GM12878 (cell line): ENCODE measurements at regions not wholly inside any gene's neighbourhood (a gene's known extent, or its start where the extent isn't known, plus 50 kb on each side); places are given as distances from the start of the nearest gene placed in this dataset.

Source experiments
- ATAC-seq: fragments of 200-7000 bp; cut with Tn5 transposase; 3 replicates; pipeline ENCODE4 v1.9.1; 2020; ENCODE audit warnings: mild to moderate bottlenecking, moderate library complexity
- BruUV-seq: library from RNA; stranded (reverse); fragments of 400-500 nt; replicated peaks from 2 replicates; lab custom pipeline; 2021; lab: Mats Ljungman, UMichigan
- CTCF ChIA-PET: fragments of 300-600 bp; sonication (Branson Sonifier 250); formaldehyde crosslinking; extraction: SDS; loops from one replicate; lab custom pipeline; 2021; ENCODE audit warnings: inconsistent platforms; lab: Yijun Ruan, JAX
- POLR2A ChIA-PET: fragments of 350-600 bp; formaldehyde crosslinking; extraction: SDS; loops from one replicate; lab custom pipeline; 2021; ENCODE audit warnings: inconsistent platforms; lab: Charles Lee
- RAD21 ChIA-PET: fragments of 300-600 bp; sonication (Branson Sonifier 250); formaldehyde crosslinking; loops from one replicate; lab custom pipeline; 2023; ENCODE audit warnings: antibody characterized with exemption; ENCODE audit not compliant: unreplicated experiment; lab: Charles Lee
- SMC1A ChIA-PET: fragments of 300-600 bp; sonication (Branson Sonifier 250); formaldehyde crosslinking; loops from one replicate; lab custom pipeline; 2023; ENCODE audit not compliant: unreplicated experiment, uncharacterized antibody; lab: Charles Lee
- DNase-seq: peaks from one replicate; pipeline ENCODE4 v3.0.0-alpha.2; 2011; ENCODE audit warnings: low read depth, low spot score
- FAIRE-seq: peaks from 3 replicates; lab custom pipeline; 2011; peaks lifted over from hg19 to GRCh38; lab: Jason Lieb, UNC
- H2AFZ ChIP-seq: 2 replicates; pipeline ENCODE4 v1.6.0; 2011; ENCODE audit warnings: low read depth, low read length, control low read depth; ENCODE audit not compliant: control insufficient read depth
- H3K27ac ChIP-seq: 2 replicates; pipeline ENCODE4 v1.5.1; 2011; ENCODE audit warnings: control low read depth; ENCODE audit not compliant: control insufficient read depth, insufficient read depth
- H3K27me3 ChIP-seq, 2 experiments: replicated peaks in 1 of 2; 2 replicates each; pipeline versions ENCODE4 v1.6.0 to v1.6.1; 2011; ENCODE audit warnings: low read length in 1 of 2; ENCODE audit not compliant: control insufficient read depth in 2 of 2, insufficient read depth in 2 of 2
- H3K36me3 ChIP-seq, 2 experiments: 2 replicates each; pipeline ENCODE4 v1.5.1; 2011; ENCODE audit warnings: low read length in 1 of 2; ENCODE audit not compliant: control insufficient read depth in 2 of 2, insufficient read depth in 2 of 2
- H3K4me1 ChIP-seq: 2 replicates; pipeline ENCODE4 v1.6.1; 2011; ENCODE audit warnings: mild to moderate bottlenecking, low read length, moderate library complexity, mixed read lengths; ENCODE audit not compliant: control insufficient read depth, insufficient read depth
- H3K4me2 ChIP-seq: 2 replicates; pipeline ENCODE4 v1.6.0; 2011; ENCODE audit warnings: control low read depth; ENCODE audit not compliant: control insufficient read depth, insufficient read depth
- H3K4me3 ChIP-seq: fragments of 200-600 bp; sonication (generic); 2 replicates; pipeline ENCODE4 v1.5.1; 2016
- H3K79me2 ChIP-seq: 2 replicates; pipeline ENCODE4 v1.6.0; 2011; ENCODE audit warnings: low read length; ENCODE audit not compliant: control insufficient read depth, insufficient read depth
- H3K9ac ChIP-seq: 2 replicates; pipeline ENCODE4 v1.8.0; 2011; ENCODE audit warnings: low read length, control low read depth, mixed read lengths; ENCODE audit not compliant: control insufficient read depth, insufficient read depth
- H3K9me3 ChIP-seq: replicated peaks from 3 replicates; pipeline ENCODE4 v1.5.1; 2011; ENCODE audit warnings: mild to moderate bottlenecking, low read length; ENCODE audit not compliant: control insufficient read depth, insufficient read depth
- H4K20me1 ChIP-seq: 2 replicates; pipeline ENCODE4 v1.6.0; 2011; ENCODE audit not compliant: control insufficient read depth, insufficient read depth
- ASH2L ChIP-seq: fragments of 300-600, 200-600 bp; sonication (generic); IDR thresholded peaks from 2 replicates; pipeline ENCODE4 v1.6.1; 2017; ENCODE audit warnings: low read depth, mild to moderate bottlenecking, borderline replicate concordance
- ATF2 ChIP-seq: IDR thresholded peaks from 2 replicates; pipeline ENCODE4 v1.6.1; 2012; ENCODE audit warnings: low read length, inconsistent platforms
- BCL3 ChIP-seq: IDR thresholded peaks from 2 replicates; pipeline ENCODE4 v1.6.1; 2011; ENCODE audit warnings: borderline replicate concordance, low read depth, mild to moderate bottlenecking, moderate library complexity, low read length; ENCODE audit not compliant: insufficient read depth, poor library complexity, severe bottlenecking
- CBX3 ChIP-seq: fragments of 200-600 bp; sonication (generic); IDR thresholded peaks from 2 replicates; pipeline ENCODE4 v1.6.1; 2016; ENCODE audit warnings: low read depth, borderline replicate concordance
- ESRRA ChIP-seq: IDR thresholded peaks from 2 replicates; pipeline ENCODE4 v1.6.1; 2012; ENCODE audit warnings: mild to moderate bottlenecking, low read length, improper control_type of control experiment
- MYB ChIP-seq: fragments of 150-350 bp; IDR thresholded peaks from 2 replicates; pipeline ENCODE4 v1.6.1; 2014; ENCODE audit warnings: mild to moderate bottlenecking, low read depth, low read length, borderline replicate concordance
- NKRF ChIP-seq: fragments of 450-650 bp; conservative IDR thresholded peaks from 2 replicates; pipeline ENCODE4 v1.6.1; 2017; ENCODE audit warnings: mild to moderate bottlenecking, moderate library complexity
- YY1 ChIP-seq: IDR thresholded peaks from 2 replicates; pipeline ENCODE4 v1.6.1; 2011; ENCODE audit warnings: low read depth, mild to moderate bottlenecking, low read length
- ZNF24 ChIP-seq: fragments of 450-650 bp; IDR thresholded peaks from 2 replicates; pipeline ENCODE4 v1.6.1; 2017; ENCODE audit warnings: antibody characterized with exemption, mild to moderate bottlenecking
- ZNF622 ChIP-seq: fragments of 450-650 bp; IDR thresholded peaks from 2 replicates; pipeline ENCODE4 v1.6.1; 2017; ENCODE audit warnings: mild to moderate bottlenecking, inconsistent platforms
- WGBS: methylation state at CpG from one replicate; pipeline ENCODE4 v1.1.6; 2016; ENCODE audit warnings: low lambda C conversion rate; ENCODE audit not compliant: insufficient replicate concordance, insufficient coverage; ENCODE audit errors: missing lambda C conversion rate; 5-methylcytosine and 5-hydroxymethylcytosine counted together
- in situ Hi-C: fragments of 300-500 bp; cut with MboI; formaldehyde crosslinking; loops from 9 replicates; pipeline ENCODE4 v1.14.3; 2018; ENCODE audit warnings: mixed read lengths
- intact Hi-C: fragments of 100-400 bp; cut with micrococcal nuclease; formaldehyde crosslinking; loops from one replicate; pipeline ENCODE4 v1.14.2; 2022; ENCODE audit not compliant: unreplicated experiment
- TF ChIP-seq, protein P1 (sequence below), 3 experiments: IDR thresholded peaks in 2 of 3; conservative IDR thresholded peaks in 1 of 3; 2 replicates each; pipeline ENCODE4 v1.5.1; 2011; ENCODE audit warnings: low read depth in 3 of 3, low read length in 3 of 3, mild to moderate bottlenecking in 3 of 3, control low read depth in 2 of 3, moderate library complexity in 2 of 3, inconsistent platforms in 1 of 3, mixed read lengths in 1 of 3; ENCODE audit not compliant: control insufficient read depth in 2 of 3, insufficient read depth in 1 of 3; ENCODE audit errors: extremely low read depth in 1 of 3
- TF ChIP-seq, protein P2 (sequence below): IDR thresholded peaks from 2 replicates; pipeline ENCODE4 v1.6.1; 2012; ENCODE audit warnings: improper control_type of control experiment, low read depth, low read length; ENCODE audit not compliant: insufficient replicate concordance

- Histone ChIP-seq H4K20me1 (no peaks in the 10 kb centered on the region), H3K36me3 (no peaks in the 10 kb centered on the region)
- CTCF ChIA-PET, result interaction anchor here (0.7 to 2.3 kb wide), 3 partner anchors 16 to 892 kb away, joined by 3 to 10 read pairs (median 3); no protein-coding TSS in a partner anchor
- no TSS peak for BruUV-seq
- TF ChIP-seq ASH2L (no peak), MYB (no peak), YY1 (no peak), ESRRA (no peak), NKRF (no peak), ZNF622 (no peak), ZNF24 (no peak), ATF2 (no peak), BCL3 (no peak), CBX3 (no peak)
- TF ChIP-seq, protein P1, sequence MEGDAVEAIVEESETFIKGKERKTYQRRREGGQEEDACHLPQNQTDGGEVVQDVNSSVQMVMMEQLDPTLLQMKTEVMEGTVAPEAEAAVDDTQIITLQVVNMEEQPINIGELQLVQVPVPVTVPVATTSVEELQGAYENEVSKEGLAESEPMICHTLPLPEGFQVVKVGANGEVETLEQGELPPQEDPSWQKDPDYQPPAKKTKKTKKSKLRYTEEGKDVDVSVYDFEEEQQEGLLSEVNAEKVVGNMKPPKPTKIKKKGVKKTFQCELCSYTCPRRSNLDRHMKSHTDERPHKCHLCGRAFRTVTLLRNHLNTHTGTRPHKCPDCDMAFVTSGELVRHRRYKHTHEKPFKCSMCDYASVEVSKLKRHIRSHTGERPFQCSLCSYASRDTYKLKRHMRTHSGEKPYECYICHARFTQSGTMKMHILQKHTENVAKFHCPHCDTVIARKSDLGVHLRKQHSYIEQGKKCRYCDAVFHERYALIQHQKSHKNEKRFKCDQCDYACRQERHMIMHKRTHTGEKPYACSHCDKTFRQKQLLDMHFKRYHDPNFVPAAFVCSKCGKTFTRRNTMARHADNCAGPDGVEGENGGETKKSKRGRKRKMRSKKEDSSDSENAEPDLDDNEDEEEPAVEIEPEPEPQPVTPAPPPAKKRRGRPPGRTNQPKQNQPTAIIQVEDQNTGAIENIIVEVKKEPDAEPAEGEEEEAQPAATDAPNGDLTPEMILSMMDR (IDR thresholded peaks at IDR 0.05 in 2 of 3, conservative IDR thresholded peaks at IDR 0.05 in 1 of 3; ENCODE audit: control insufficient read depth in 2 of 3, extremely low read depth in 1 of 3, insufficient read depth in 1 of 3, low read depth in 3 of 3, low read length in 3 of 3), result no peak
- TF ChIP-seq, protein P2, sequence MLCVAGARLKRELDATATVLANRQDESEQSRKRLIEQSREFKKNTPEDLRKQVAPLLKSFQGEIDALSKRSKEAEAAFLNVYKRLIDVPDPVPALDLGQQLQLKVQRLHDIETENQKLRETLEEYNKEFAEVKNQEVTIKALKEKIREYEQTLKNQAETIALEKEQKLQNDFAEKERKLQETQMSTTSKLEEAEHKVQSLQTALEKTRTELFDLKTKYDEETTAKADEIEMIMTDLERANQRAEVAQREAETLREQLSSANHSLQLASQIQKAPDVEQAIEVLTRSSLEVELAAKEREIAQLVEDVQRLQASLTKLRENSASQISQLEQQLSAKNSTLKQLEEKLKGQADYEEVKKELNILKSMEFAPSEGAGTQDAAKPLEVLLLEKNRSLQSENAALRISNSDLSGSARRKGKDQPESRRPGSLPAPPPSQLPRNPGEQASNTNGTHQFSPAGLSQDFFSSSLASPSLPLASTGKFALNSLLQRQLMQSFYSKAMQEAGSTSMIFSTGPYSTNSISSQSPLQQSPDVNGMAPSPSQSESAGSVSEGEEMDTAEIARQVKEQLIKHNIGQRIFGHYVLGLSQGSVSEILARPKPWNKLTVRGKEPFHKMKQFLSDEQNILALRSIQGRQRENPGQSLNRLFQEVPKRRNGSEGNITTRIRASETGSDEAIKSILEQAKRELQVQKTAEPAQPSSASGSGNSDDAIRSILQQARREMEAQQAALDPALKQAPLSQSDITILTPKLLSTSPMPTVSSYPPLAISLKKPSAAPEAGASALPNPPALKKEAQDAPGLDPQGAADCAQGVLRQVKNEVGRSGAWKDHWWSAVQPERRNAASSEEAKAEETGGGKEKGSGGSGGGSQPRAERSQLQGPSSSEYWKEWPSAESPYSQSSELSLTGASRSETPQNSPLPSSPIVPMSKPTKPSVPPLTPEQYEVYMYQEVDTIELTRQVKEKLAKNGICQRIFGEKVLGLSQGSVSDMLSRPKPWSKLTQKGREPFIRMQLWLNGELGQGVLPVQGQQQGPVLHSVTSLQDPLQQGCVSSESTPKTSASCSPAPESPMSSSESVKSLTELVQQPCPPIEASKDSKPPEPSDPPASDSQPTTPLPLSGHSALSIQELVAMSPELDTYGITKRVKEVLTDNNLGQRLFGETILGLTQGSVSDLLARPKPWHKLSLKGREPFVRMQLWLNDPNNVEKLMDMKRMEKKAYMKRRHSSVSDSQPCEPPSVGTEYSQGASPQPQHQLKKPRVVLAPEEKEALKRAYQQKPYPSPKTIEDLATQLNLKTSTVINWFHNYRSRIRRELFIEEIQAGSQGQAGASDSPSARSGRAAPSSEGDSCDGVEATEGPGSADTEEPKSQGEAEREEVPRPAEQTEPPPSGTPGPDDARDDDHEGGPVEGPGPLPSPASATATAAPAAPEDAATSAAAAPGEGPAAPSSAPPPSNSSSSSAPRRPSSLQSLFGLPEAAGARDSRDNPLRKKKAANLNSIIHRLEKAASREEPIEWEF, result no peak
- TF ChIP-seq, all 136 proteins: peak for 0
- WGBS, result 33% methylated on average over 4 of the region's 4 CpGs
- H3K4me3 ChIP-seq, result no peak overlapping the region
- ATAC-seq (no peak), DNase-seq (no peak), FAIRE-seq (no peak)
- ChIA-PET SMC1A (interaction anchor here (1.8 kb wide), 1 partner anchor 10 kb away, joined by 4 read pairs; no protein-coding TSS in a partner anchor), POLR2A (no interaction called here), RAD21 (no interaction called here)
- intact Hi-C loops (loop anchor here (10.0 kb wide), 1 partner anchor 219 kb away; no protein-coding TSS in a partner anchor), in situ Hi-C loops (no loop called here)
- H3K4me1 ChIP-seq, result no peaks in the 10 kb centered on the region
- H3K27me3 ChIP-seq, result no peaks in the 10 kb centered on the region
- no peak overlapping the region for H3K9ac ChIP-seq
- H3K27ac ChIP-seq, result no peak overlapping the region
- H3K4me2 ChIP-seq, result no peak overlapping the region
- no peaks in the 10 kb centered on the region for H3K9me3 ChIP-seq
- H2AFZ ChIP-seq, result no peak overlapping the region
- H3K79me2 ChIP-seq, result no peaks in the 10 kb centered on the region
Observed at GRCh38 chr10:59463909-59464308, 101.6 kb upstream of the FAM13C start.
